NCI-H2196 (cell line): ENCODE measurements at regions not wholly inside any gene's neighbourhood (a gene's known extent, or its start where the extent isn't known, plus 50 kb on each side); places are given as distances from the start of the nearest gene placed in this dataset.

Experiments
- DNase-seq: peaks from one replicate; lab custom pipeline; 2025; ENCODE audit not compliant: unreplicated experiment; lab: John Stamatoyannopoulos, UW

GRCh38 chr1:213374369-213374768 is 323.3 kb downstream of the RPS6KC1 start:
- peak; percentile 75 for DNase-seq

DNA sequence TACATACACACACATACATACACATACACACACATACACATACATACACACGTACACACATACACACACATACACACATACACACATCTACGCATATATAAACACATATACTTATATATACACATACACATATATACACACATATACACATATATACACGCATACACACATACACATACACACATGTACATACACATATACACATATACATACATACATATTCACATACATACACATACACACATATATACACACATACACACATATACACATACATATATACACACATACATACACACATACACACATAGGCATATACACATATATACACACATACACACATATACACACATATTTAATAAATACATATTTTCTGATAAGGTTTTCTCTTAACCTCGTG is 324.0 kb downstream of the RPS6KC1 start:
- no peak for DNase-seq

GRCh38 chr1:213376862-213377372 is 325.9 kb downstream of the RPS6KC1 start:
- DNase-seq: no peak

GRCh38 chr1:213380865-213381264 is 329.8 kb downstream of the RPS6KC1 start:
- no peak for DNase-seq

- DNase-seq: peak; percentile 36
Measured at GRCh38 chr1:213381572-213382084, 330.6 kb downstream of the RPS6KC1 start.

GRCh38 chr1:213383465-213383864 is 332.4 kb downstream of the RPS6KC1 start:
- DNase-seq: no peak

DNA sequence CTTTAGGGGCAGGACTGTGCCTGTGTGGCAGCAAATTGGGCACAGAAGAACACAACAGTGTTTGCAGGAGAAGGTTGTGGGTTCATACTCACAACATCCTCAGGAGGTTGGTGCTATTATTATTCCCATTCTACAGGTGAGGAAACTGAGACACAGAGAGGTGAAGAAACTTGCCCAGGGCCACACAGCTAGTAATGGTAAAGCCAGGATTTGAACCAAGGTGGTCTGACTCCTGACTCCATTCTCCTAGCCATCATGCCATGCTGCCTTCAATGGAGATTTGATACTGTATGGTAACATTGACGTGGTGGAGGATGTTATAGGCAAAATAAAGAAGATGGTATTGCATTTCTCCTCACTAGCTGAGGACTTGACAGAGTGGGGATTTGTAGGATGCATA is 334.2 kb downstream of the RPS6KC1 start:
- DNase-seq: no peak

DNA sequence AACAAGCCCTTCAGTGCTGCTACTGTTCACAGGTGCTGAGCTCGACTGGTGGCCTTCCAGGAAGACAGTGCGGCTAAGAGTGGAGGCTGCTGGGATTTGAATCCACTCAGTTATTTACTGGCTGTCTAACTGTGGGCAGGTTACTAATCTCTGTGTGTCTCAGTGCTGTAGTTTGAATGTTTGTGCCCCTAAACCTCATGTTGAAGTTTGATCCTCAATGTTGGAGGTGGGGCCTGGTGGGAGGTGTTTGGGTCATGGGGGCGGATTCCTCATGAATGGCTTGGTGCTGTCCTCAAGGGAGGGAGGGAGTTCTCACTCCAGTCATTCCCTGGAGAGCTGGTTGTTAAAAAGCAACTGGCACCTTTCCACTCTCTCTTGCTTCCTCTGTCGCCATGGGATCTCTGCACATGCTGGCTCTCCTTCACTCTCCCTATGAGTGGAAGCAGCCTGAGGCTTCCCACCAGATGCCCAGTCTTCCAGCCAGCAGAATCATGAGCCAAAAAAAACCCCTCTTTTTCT is 334.8 kb downstream of the RPS6KC1 start:
- no peak for DNase-seq

DNA sequence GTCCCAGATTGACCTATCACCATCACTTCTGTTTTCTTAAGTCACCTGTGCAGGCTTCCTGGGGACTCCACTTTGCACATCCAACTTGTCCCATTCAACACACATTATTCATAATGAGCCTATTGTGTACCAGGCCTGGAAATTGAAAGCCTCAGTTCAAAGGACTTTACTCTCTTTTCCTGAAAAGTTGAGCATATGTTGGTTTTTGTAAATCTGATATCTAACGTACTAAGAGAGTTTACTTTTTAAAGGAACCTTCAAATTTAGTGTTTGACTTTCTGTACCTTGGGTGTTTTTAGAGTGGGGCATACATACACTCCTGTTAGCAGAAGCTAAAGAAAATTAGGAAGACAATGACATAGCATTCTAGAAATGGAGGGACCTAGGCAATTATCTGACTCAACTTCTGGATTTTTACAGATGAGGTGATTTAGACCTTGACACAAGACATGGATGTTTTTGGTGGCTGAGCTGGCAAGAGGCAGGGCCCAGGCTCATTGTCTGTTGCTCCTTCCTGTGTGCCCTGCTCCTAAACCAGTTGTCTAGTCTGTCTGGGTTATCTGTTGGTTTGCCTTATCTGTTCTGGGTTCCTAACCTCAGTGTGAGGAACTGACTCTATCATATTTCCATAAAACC is 336.5 kb downstream of the RPS6KC1 start:
- DNase-seq: no peak

DNA sequence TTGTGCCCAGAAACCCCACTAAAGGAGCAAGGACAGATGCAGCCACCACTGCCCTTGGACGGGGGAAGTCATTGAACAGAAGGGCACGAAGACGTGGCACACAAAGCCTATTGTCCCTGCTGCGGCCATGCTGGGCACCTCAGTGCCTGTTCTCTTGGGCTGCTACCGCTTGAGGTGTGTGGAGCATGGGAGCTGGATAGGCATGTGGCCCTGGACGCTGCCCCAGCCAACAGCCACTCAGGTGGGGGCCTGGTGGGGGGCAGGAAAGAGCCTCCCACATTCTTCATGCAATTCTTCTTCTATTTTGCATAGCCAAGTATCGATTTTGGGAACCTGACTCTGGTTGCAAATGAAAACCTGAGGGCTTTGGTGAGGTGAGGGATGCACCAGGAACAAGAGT is 337.2 kb downstream of the RPS6KC1 start:
- no peak for DNase-seq

DNA sequence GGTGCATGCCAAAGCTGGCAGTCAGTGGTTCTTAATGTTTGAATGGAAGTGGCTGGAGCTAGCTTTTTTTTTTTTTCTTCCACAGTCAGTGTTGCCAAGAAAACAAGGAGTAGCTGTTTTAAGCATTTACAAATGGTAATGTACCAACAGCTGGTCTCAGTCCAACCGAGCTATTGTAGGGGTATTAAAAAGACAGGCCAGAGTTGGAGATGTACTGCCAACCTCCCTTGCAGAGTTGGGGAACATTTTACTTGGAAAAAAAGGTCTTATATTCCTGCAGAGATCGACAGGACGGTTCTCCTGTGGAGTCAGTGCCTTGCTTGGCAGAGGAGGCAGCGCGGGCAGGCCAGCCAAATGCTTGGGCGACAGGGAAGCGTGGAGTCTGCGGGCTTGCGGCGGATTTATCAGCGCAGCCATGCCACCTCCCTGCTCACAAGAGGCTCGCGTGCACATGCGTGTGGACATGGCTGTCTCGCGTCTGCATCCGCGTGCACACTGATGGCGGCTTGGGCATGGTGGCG is 338.1 kb downstream of the RPS6KC1 start:
- no peak for DNase-seq

- no peak for DNase-seq
Measured at GRCh38 chr1:213391445-213391844, 340.4 kb downstream of the RPS6KC1 start.

DNA sequence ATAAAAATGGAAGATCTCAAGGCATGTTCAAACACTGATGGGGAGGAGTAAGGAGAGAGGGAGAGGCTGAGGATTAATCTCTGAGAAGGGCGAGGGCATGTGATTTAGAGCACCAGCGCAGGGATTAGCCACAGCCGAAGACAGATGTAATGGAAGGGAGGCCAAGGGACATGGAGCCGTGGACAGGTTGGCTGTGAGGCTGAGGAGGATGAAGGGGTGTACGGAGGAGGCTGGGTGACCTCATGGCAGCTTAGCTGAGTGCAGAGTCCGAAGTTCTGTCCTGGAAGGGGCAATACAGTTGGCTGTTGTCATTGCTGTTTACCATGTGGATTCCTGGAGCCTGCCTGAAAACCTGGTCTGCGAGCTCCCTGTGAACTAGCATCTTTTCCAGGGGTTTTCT is 342.8 kb downstream of the RPS6KC1 start:
- DNase-seq: no peak

DNA sequence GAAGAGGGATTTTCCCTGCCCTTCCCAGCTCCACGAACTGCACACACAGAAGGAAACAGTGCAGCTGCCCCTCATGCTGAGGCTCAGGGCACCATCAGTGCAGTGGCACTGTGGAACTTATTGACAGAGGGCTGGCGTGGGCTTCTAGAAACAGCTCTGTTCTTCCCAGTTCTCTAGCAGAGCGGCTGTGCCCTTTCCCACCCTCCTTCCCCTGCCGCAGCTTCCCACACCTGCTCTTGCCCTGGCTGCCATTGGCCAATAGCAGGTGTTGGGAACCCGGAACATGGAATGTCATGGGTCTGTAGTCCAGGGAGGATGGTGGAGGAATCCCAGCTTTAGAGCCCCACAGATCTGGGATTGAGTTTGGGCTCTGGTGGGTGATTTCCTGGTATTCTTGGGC is 343.8 kb downstream of the RPS6KC1 start:
- no peak for DNase-seq

GRCh38 chr1:213397638-213398037 is 346.6 kb downstream of the RPS6KC1 start:
- DNase-seq: no peak

DNA sequence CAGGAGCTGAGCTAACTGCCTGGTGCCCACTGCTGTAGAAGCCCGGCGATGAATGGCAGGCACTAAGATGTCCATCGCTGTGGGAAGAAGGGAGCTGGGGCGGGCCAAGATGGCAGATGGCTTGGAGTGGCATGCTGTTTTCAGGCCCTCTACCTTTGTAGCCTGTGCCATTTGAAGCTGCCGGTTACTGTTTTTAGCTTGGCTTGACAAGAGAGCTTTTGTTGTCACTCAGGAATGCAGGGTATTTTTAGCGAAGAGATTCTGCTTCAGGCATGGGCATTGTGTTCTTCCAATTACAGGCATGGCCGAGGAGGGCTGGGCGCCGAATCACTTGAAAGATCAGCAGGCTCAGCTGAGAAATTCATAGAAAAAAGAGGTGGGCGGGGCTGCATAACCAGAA is 348.7 kb downstream of the RPS6KC1 start:
- DNase-seq: no peak

- no peak for DNase-seq
Measured at GRCh38 chr1:213409208-213409631, 358.2 kb downstream of the RPS6KC1 start.

- DNase-seq: no peak
Measured at GRCh38 chr1:213409971-213410370, 358.9 kb downstream of the RPS6KC1 start.

DNA sequence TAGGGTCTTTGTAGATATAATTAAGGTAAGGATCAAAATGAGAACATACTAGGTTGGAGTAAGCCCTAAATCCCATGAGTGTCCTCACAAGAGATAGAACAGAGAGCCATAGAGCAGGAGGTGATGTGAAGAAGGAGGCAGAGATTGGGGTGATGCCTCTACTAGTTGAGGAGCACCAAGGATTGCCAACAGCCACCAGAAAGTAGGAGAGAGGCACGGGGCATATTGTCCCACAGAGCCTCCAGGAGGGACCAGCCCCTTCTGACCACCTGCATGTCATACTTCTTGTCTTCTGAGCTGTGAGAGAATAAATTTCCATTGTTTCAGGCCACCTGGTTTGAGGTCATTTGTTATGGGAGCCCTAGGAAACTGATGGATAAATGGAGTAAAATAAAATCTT is 363.3 kb downstream of the RPS6KC1 start:
- DNase-seq: no peak

GRCh38 chr1:213414911-213415310 is 363.9 kb downstream of the RPS6KC1 start:
- DNase-seq: no peak

DNA sequence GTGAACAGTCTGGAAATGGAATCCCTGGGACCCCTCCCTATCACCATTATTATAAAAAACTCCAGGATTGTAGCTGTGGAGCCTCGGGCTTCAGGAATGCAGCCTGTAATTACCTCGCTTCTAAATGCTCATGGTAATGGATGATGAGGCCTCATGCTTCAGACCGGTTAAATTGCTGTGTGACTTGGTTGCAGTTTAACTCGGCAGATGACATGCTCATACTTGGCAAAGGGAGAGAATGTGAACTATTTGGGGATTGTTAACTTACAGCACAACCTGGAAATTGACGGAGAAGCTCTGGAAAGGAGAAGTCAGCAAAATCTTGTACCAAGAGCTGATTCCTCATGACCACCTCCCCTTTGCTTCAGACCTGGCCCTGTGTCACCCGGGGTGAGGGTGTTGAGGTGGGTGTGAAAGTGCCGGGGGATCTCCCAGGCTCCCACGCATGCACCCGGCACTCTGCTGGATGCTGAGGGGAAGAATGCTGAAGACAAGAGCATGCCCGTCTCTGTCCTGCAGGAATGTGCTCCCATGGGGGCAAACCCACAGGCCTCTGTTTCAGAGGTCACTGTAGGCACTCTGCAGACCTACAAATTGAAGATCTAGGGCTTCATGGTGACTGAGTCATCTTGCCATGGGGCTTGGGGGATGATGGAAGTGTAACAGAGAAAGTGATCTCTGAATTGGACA is 364.8 kb downstream of the RPS6KC1 start:
- DNase-seq: no peak
